ENCODE measurements at regions not wholly inside any gene's neighbourhood (a gene's known extent, or its start where the extent isn't known, plus 50 kb on each side); places are given as distances from the start of the nearest gene placed in this dataset.

GRCh38 chr6:56758120-56758519 lies 115.4 kb upstream of the DST start:
- ATAC-seq, result peak in 1 of 2 experiments; percentile 25; a peak in 2 of 6 replicates
- Histone ChIP-seq H3K9me3 (no peaks in the 10 kb centered on the region), H3K4me3 (no peak overlapping the region), H3K4me2 (peak overlapping the region; percentile 37; the same call in 2 of the 3 replicates), H3K4me1 (peaks cover 45% of the 10 kb centered on the region), H3K27ac (peak overlapping the region in 1 of 2 experiments; percentile 39; a peak in 2 of 6 replicates)
- TF ChIP-seq E2F6 (IDR thresholded peaks at IDR 0.05; ENCODE audit: borderline replicate concordance, low read depth) (no peak), HEYL (CRISPR knock-in tag; IDR thresholded peaks at IDR 0.05) (no peak), KDM5A (IDR thresholded peaks at IDR 0.05) (no peak), MAFK (IDR thresholded peaks at IDR 0.05; ENCODE audit: partially characterized antibody) (no peak)
- FAIRE-seq, result no peak
- POLR2A ChIA-PET, result no interaction called here
- CTCF ChIA-PET, result interaction anchor here (0.7 to 3.3 kb wide), 21 partner anchors 11 to 146 kb away, joined by 3 to 19 read pairs (median 3); no protein-coding TSS in a partner anchor
- DNase-seq (ENCODE audit: low read depth in 1 of 2, low spot score in 1 of 2), result no peak

- TF ChIP-seq CTCF (IDR thresholded peaks at IDR 0.05) (peak; percentile 48), TP53 (CRISPR knock-in tag; IDR thresholded peaks at IDR 0.05) (no peak), RAD21 (conservative IDR thresholded peaks at IDR 0.05 in 1 of 2, IDR thresholded peaks at IDR 0.05 in 1 of 2) (peak; percentile 74 to 80), PBX3 (IDR thresholded peaks at IDR 0.05) (no peak), RNF2 (IDR thresholded peaks at IDR 0.05; ENCODE audit: borderline replicate concordance, low read depth) (no peak), SMC3 (IDR thresholded peaks at IDR 0.05) (peak; percentile 70), E2F6 (IDR thresholded peaks at IDR 0.05; ENCODE audit: borderline replicate concordance, low read depth) (no peak)
- Histone ChIP-seq H3K27ac (peak overlapping the region in 1 of 2 experiments; percentile 53; a peak in 3 of 6 replicates), H3K9me3 (no peaks in the 10 kb centered on the region), H3K4me3 (no peak overlapping the region), H3K4me1 (peaks cover 45% of the 10 kb centered on the region), H3K4me2 (peak overlapping the region; percentile 37; the same call in 2 of the 3 replicates)
- FAIRE-seq, result no peak
- DNase-seq (ENCODE audit: low read depth in 1 of 2, low spot score in 1 of 2), result peak in 1 of 2 experiments; percentile 72
- POLR2A ChIA-PET, result no interaction called here
- WGBS (ENCODE audit: missing lambda C conversion rate), result 31% methylated on average over 1 of the region's 1 CpG
- CTCF ChIA-PET, result interaction anchor here (0.6 to 3.3 kb wide), 22 partner anchors 10 to 213 kb away, joined by 3 to 19 read pairs (median 3); no protein-coding TSS in a partner anchor
- peak; percentile 77 to 85; a peak in 4 of 6 replicates for ATAC-seq
Measured at GRCh38 chr6:56757588-56757984, 114.9 kb upstream of the DST start.

- H3K4me1 ChIP-seq, result peaks cover 51% of the 10 kb centered on the region
- H3K27ac ChIP-seq, result peak overlapping the region; percentile 13 to 68; a peak in 3 of 6 replicates
- no peaks in the 10 kb centered on the region for H3K9me3 ChIP-seq
- H3K4me3 ChIP-seq, result no peak overlapping the region
- 67% methylated on average over 1 of the region's 1 CpG for WGBS (ENCODE audit: missing lambda C conversion rate)
- CTCF ChIA-PET, result interaction anchor here (0.6 to 3.3 kb wide), 15 partner anchors 10 to 213 kb away, joined by 3 to 19 read pairs (median 3); no protein-coding TSS in a partner anchor
- H3K4me2 ChIP-seq, result peak overlapping the region; percentile 39
- POLR2A ChIA-PET, result no interaction called here
- peak in 1 of 2 experiments; percentile 44; a peak in 3 of 6 replicates for ATAC-seq
- no peak for DNase-seq (ENCODE audit: low read depth in 1 of 2, low spot score in 1 of 2)
- no peak for FAIRE-seq
- TF ChIP-seq RARB (CRISPR knock-in tag; IDR thresholded peaks at IDR 0.05) (no peak), PBX3 (IDR thresholded peaks at IDR 0.05) (no peak), EHF (CRISPR knock-in tag; IDR thresholded peaks at IDR 0.05) (no peak), KDM1A (IDR thresholded peaks at IDR 0.05; ENCODE audit: low read depth) (no peak), CHD2 (IDR thresholded peaks at IDR 0.05; ENCODE audit: low read length, partially characterized antibody) (no peak), MYC (IDR thresholded peaks at IDR 0.05; ENCODE audit: borderline replicate concordance, low read length) (no peak), SMC3 (IDR thresholded peaks at IDR 0.05) (no peak), RFX5 (IDR thresholded peaks at IDR 0.05) (no peak), ATOH8 (CRISPR knock-in tag; IDR thresholded peaks at IDR 0.05; ENCODE audit: low read depth) (no peak), BCL3 (IDR thresholded peaks at IDR 0.05) (no peak), NR3C1 (IDR thresholded peaks at IDR 0.05) (no peak), CEBPB (IDR thresholded peaks at IDR 0.05) (no peak), HOXA7 (CRISPR knock-in tag; IDR thresholded peaks at IDR 0.05) (no peak), EP300 (IDR thresholded peaks at IDR 0.05) (no peak), FOSB (CRISPR knock-in tag; IDR thresholded peaks at IDR 0.05) (no peak), RNF2 (IDR thresholded peaks at IDR 0.05; ENCODE audit: borderline replicate concordance, low read depth) (no peak), HEYL (CRISPR knock-in tag; IDR thresholded peaks at IDR 0.05) (no peak)
Measured at GRCh38 chr6:56756791-56757587, 114.3 kb upstream of the DST start.
